ENCODE measurements at regions not wholly inside any gene's neighbourhood (a gene's known extent, or its start where the extent isn't known, plus 50 kb on each side); places are given as distances from the start of the nearest gene placed in this dataset.

DNA sequence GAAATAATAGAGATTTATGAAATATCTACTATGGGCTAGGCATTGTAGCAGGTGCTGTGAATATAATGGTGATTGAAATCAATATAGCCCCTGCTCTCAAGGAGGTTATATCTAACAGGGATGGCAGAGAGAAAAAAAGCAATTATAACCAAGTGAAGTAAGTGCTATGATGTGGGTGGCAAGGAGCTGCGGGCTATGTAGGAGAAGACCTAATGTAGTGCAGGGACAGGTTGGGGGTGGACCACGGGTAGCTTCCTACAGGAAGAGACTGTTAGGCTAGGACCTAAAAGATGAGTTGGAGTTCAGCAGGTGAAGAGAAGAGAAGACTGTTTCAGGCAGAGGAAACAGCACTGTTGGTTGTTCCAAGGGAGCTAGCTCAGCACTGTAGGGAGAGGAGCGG, 311.0 kb downstream of the KCNRG start:
- no peak for FAIRE-seq

GRCh38 chr13:50326811-50327210, 311.6 kb downstream of the KCNRG start:
- FAIRE-seq, result no peak

GRCh38 chr13:50334115-50334778, 319.0 kb downstream of the KCNRG start:
- FAIRE-seq, result no peak

GRCh38 chr13:50334944-50335343, 319.7 kb downstream of the KCNRG start:
- no peak for FAIRE-seq

GRCh38 chr13:50339271-50339670, 324.0 kb downstream of the KCNRG start:
- no peak for FAIRE-seq

- no peak for FAIRE-seq
Measured at GRCh38 chr13:50340146-50340545, 324.9 kb downstream of the KCNRG start.

- no peak for FAIRE-seq
Measured at GRCh38 chr13:50340551-50341287, 325.5 kb downstream of the KCNRG start.

- FAIRE-seq, result no peak
Measured at GRCh38 chr13:50341526-50341925, 326.3 kb downstream of the KCNRG start.

DNA sequence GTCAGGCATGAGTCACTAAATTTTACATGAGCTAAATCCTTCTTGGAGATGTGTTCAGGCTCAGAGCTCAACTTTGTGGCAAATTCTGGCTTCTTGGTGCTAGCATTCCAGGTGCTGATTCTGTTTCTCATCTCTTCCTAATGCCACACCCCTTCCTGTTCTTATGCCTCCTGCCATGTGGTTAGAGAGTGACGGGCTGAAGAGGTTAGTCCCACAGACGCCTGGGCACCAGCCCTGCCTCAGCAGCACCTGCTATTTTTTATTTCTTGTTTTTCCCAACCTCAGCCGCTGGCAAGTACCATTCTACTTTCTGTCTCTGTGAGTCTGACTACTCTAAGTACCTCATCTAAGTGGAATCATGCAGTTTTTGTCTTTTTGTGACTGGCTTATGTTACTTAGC, 329.5 kb downstream of the KCNRG start:
- FAIRE-seq, result no peak

- FAIRE-seq, result no peak
Measured at GRCh38 chr13:50345804-50346203, 330.6 kb downstream of the KCNRG start.

GRCh38 chr13:50348371-50348770, 333.1 kb downstream of the KCNRG start:
- no peak for FAIRE-seq

DNA sequence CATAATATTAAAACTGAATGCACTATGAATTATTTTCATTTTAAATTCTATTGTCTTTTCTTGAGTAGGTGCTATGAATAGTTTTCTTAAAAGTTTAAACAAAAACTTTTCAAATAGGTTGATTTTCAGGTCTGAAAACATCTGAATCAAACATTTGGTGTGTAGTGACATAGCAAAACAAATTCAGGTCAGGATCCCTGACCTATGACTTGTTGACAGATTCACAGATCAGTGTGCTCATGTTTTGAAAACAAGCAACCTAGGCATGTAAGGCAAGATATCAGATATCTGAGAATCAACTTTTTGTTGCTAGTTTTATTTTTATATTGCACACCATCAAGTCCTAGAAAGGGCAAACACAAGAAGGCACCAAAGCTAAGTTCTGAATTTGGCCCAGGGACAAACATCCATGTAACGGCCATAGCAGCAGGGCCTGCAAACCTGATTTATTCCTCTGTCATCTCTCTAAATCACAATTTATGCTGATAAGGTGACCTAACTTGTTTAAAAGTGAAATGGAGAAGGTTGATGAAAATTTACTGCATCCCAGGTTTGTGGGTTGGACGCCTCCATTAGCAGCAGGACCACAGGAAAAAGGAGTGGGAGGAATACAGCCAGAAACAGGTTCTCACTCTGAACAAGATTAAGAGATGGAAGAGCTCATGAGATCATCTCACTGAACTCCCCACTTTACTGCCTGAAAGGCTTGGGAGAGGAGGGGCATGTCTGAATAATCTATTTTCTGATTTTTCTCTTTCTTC, 337.7 kb downstream of the KCNRG start:
- no peak for FAIRE-seq

DNA sequence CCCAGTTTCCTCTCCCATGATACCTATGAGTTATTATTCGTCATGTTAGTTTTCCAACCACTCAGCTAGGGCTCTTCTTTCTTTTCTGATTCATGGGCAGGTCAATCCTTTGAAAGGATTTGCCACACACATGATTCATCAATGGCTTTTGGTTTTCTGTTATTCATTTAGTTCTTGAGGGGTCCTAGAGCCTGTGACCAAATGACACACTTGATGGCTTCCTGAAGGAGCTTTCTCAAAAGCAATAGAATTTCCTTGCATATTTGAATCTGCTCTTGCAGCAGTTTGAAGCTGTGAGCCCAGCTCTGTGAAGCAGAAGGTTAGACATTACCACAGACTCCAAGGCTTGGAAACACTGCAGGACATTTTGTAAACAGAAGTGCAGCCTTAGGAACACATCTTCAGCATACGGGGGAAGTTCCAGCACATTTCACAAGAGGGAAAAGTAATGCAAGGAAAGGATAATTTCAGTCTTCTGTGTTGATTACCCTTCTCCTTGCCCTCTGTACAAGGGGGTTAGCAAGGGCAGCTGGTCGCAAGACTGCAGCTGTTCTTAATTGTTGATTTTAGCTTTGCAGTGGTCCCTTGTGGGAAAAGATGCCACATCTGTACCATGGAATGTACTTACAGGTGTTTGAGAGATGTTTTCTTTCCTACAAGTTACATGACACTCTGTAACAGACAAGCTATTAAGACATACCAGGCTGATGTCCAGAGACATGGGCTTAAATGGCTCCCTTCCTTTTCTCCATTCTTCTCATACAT, 338.6 kb downstream of the KCNRG start:
- FAIRE-seq, result no peak

- no peak for FAIRE-seq
Measured at GRCh38 chr13:50355797-50356196, 340.6 kb downstream of the KCNRG start.

- FAIRE-seq, result no peak
Measured at GRCh38 chr13:50357136-50357535, 341.9 kb downstream of the KCNRG start.

- FAIRE-seq, result peak; percentile 98
Measured at GRCh38 chr13:50357586-50358118, 342.4 kb downstream of the KCNRG start.

DNA sequence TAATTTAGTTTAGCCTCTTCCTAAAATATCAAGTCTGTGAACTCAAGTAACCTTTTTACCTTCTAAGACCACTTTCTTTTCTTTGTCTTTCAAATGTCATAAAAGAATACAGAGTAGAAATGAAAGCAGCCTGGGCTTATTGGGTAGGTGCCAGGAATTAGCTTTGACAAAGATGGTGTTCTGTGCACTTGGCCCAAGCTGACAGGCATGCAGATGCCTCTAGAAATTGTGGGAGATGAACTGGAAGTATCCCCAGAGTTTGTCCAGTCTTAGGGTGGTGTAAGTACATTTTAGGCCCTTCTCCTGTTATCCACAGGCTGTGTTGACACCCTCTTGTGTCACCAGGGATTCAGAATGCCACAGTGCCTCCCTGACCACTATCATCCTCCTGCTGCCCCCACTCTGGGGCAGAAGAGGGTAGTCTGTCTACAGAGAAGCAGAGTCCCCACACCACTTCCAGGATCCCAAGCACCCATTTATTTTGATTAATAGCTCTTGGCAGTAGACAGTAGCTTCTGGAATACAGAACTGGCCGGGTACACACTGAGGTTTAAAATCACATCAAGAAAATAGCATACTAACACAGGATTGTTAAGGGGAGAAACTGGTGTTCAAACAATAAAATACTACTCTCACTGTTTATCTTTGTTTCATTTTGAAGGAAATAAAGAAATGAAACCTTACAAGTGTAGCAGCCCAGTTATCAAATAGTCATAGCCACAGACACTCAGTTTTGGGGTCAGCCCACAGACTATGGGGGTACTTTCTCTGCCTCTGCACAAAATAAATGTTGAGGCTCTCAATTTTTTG, 343.2 kb downstream of the KCNRG start:
- peak; percentile 93 for FAIRE-seq

DNA sequence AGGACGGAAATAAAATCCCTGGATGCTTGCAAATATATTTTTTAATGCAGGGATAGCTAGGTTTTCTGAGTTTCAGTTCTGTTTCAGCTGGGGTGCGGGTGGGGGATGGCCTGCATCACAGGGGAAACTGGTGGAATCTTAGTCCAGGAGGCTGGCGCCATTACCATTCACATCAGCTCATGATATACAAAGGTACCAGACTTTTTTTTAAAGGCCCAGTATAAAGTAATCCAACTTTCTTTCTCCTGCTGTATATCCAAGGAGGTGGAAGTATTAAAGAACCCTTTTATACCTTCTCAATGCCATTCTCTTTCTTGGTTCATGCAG, 343.8 kb downstream of the KCNRG start:
- FAIRE-seq, result no peak

GRCh38 chr13:50359779-50360178, 344.5 kb downstream of the KCNRG start:
- FAIRE-seq, result no peak

GRCh38 chr13:50360637-50361036, 345.4 kb downstream of the KCNRG start:
- FAIRE-seq, result no peak

- FAIRE-seq, result no peak
Measured at GRCh38 chr13:50361282-50361681, 346.0 kb downstream of the KCNRG start.
